ENCODE measurements at regions not wholly inside any gene's neighbourhood (a gene's known extent, or its start where the extent isn't known, plus 50 kb on each side); places are given as distances from the start of the nearest gene placed in this dataset.

- TF ChIP-seq CTCF (IDR thresholded peaks at IDR 0.05; ENCODE audit: insufficient read depth, low read depth, low read length) = no peak
- TF ChIP-seq EZH2 (IDR thresholded peaks at IDR 0.05; ENCODE audit: insufficient read depth, low read length) = no peak
- H3K79me2 ChIP-seq (ENCODE audit: insufficient read depth, low read length) = no peaks in the 10 kb centered on the region
- no peak overlapping the region for H3K9ac ChIP-seq (ENCODE audit: low read length)
- no peak overlapping the region for H3K4me3 ChIP-seq (ENCODE audit: insufficient read depth, low read depth, low read length)
- no peak overlapping the region for H3K4me2 ChIP-seq (ENCODE audit: low read length)
- no peaks in the 10 kb centered on the region for H3K9me3 Mint-ChIP-seq (ENCODE audit: unreplicated experiment)
- H3K4me1 Mint-ChIP-seq (ENCODE audit: low read depth, unreplicated experiment) = peaks cover 3% of the 10 kb centered on the region
- no peak overlapping the region for H2AFZ ChIP-seq (ENCODE audit: low read depth, low read length)
- DNase-seq (ENCODE audit: low read depth) (no peak), FAIRE-seq (no peak)
- no peaks in the 10 kb centered on the region for H3K4me1 ChIP-seq (ENCODE audit: insufficient read depth, low read length)
- H3K36me3 Mint-ChIP-seq (ENCODE audit: low read depth, unreplicated experiment) = no peaks in the 10 kb centered on the region
- H3K27me3 ChIP-seq (ENCODE audit: insufficient read depth, low read length) = no peaks in the 10 kb centered on the region
- H3K9me3 ChIP-seq (ENCODE audit: insufficient read depth, low read depth, low read length) = no peaks in the 10 kb centered on the region
- no peaks in the 10 kb centered on the region for H3K36me3 ChIP-seq (ENCODE audit: insufficient read depth, low read length)
- no peaks in the 10 kb centered on the region for H3K27me3 Mint-ChIP-seq (ENCODE audit: low read depth, unreplicated experiment)
- H3K27ac ChIP-seq (ENCODE audit: low read depth, low read length) = no peak overlapping the region
- no peak overlapping the region for H3K27ac Mint-ChIP-seq (ENCODE audit: unreplicated experiment)
- no peaks in the 10 kb centered on the region for H4K20me1 ChIP-seq (ENCODE audit: insufficient read depth, low read length)
- H3K4me3 Mint-ChIP-seq (ENCODE audit: unreplicated experiment) = no peak overlapping the region
Observed at GRCh38 chr5:152642880-152643279, 237.8 kb upstream of the NMUR2 start.

GRCh38 chr5:152644029-152644728 is 239.1 kb upstream of the NMUR2 start:
- Mint-ChIP-seq H3K36me3 (ENCODE audit: low read depth, unreplicated experiment) (no peaks in the 10 kb centered on the region), H3K4me1 (ENCODE audit: low read depth, unreplicated experiment) (peaks cover 3% of the 10 kb centered on the region), H3K4me3 (ENCODE audit: unreplicated experiment) (no peak overlapping the region), H3K9me3 (ENCODE audit: unreplicated experiment) (no peaks in the 10 kb centered on the region), H3K27ac (ENCODE audit: unreplicated experiment) (no peak overlapping the region), H3K27me3 (ENCODE audit: low read depth, unreplicated experiment) (no peaks in the 10 kb centered on the region)
- DNase-seq (ENCODE audit: low read depth) (no peak), FAIRE-seq (no peak)
- H2AFZ ChIP-seq (ENCODE audit: low read depth, low read length) = no peak overlapping the region
- H3K4me3 ChIP-seq (ENCODE audit: insufficient read depth, low read depth, low read length) = no peak overlapping the region
- H3K36me3 ChIP-seq (ENCODE audit: insufficient read depth, low read length) = no peaks in the 10 kb centered on the region
- no peak overlapping the region for H3K4me2 ChIP-seq (ENCODE audit: low read length)
- H3K79me2 ChIP-seq (ENCODE audit: insufficient read depth, low read length) = no peaks in the 10 kb centered on the region
- no peak overlapping the region for H3K9ac ChIP-seq (ENCODE audit: low read length)
- no peak overlapping the region for H3K27ac ChIP-seq (ENCODE audit: low read depth, low read length)
- no peaks in the 10 kb centered on the region for H3K27me3 ChIP-seq (ENCODE audit: insufficient read depth, low read length)
- H3K4me1 ChIP-seq (ENCODE audit: insufficient read depth, low read length) = no peaks in the 10 kb centered on the region
- no peaks in the 10 kb centered on the region for H4K20me1 ChIP-seq (ENCODE audit: insufficient read depth, low read length)
- no peaks in the 10 kb centered on the region for H3K9me3 ChIP-seq (ENCODE audit: insufficient read depth, low read depth, low read length)
- TF ChIP-seq EZH2 (IDR thresholded peaks at IDR 0.05; ENCODE audit: insufficient read depth, low read length) (no peak), CTCF (IDR thresholded peaks at IDR 0.05; ENCODE audit: insufficient read depth, low read depth, low read length) (no peak)

- Mint-ChIP-seq H3K27me3 (ENCODE audit: low read depth, unreplicated experiment) (no peaks in the 10 kb centered on the region), H3K27ac (ENCODE audit: unreplicated experiment) (no peak overlapping the region), H3K36me3 (ENCODE audit: low read depth, unreplicated experiment) (no peaks in the 10 kb centered on the region), H3K4me1 (ENCODE audit: low read depth, unreplicated experiment) (peaks cover 4% of the 10 kb centered on the region), H3K9me3 (ENCODE audit: unreplicated experiment) (no peaks in the 10 kb centered on the region), H3K4me3 (ENCODE audit: unreplicated experiment) (no peak overlapping the region)
- H4K20me1 ChIP-seq (ENCODE audit: insufficient read depth, low read length) = no peaks in the 10 kb centered on the region
- H3K27me3 ChIP-seq (ENCODE audit: insufficient read depth, low read length) = no peaks in the 10 kb centered on the region
- H2AFZ ChIP-seq (ENCODE audit: low read depth, low read length) = no peak overlapping the region
- H3K79me2 ChIP-seq (ENCODE audit: insufficient read depth, low read length) = no peaks in the 10 kb centered on the region
- no peaks in the 10 kb centered on the region for H3K4me1 ChIP-seq (ENCODE audit: insufficient read depth, low read length)
- no peaks in the 10 kb centered on the region for H3K9me3 ChIP-seq (ENCODE audit: insufficient read depth, low read depth, low read length)
- no peak overlapping the region for H3K4me2 ChIP-seq (ENCODE audit: low read length)
- DNase-seq (ENCODE audit: low read depth) (no peak), FAIRE-seq (no peak)
- H3K36me3 ChIP-seq (ENCODE audit: insufficient read depth, low read length) = no peaks in the 10 kb centered on the region
- TF ChIP-seq EZH2 (IDR thresholded peaks at IDR 0.05; ENCODE audit: insufficient read depth, low read length) (no peak), CTCF (IDR thresholded peaks at IDR 0.05; ENCODE audit: insufficient read depth, low read depth, low read length) (no peak)
- H3K4me3 ChIP-seq (ENCODE audit: insufficient read depth, low read depth, low read length) = no peak overlapping the region
- H3K27ac ChIP-seq (ENCODE audit: low read depth, low read length) = no peak overlapping the region
- H3K9ac ChIP-seq (ENCODE audit: low read length) = no peak overlapping the region
Observed at GRCh38 chr5:152649609-152650008, 244.5 kb upstream of the NMUR2 start.

All from astrocyte (in vitro differentiated cells and primary cell).